CMK (cell line): ENCODE measurements at regions not wholly inside any gene's neighbourhood (a gene's known extent, or its start where the extent isn't known, plus 50 kb on each side); places are given as distances from the start of the nearest gene placed in this dataset.
"Not testable (repeated sequence)": the region's sequence is repeated elsewhere in the genome, so short reads cannot be mapped to it uniquely, and the experiment has no call there.

Experiments used
- DNase-seq: peaks from one replicate; pipeline ENCODE4 v3.0.0-alpha.2; 2010; ENCODE audit warnings: low read depth

DNA sequence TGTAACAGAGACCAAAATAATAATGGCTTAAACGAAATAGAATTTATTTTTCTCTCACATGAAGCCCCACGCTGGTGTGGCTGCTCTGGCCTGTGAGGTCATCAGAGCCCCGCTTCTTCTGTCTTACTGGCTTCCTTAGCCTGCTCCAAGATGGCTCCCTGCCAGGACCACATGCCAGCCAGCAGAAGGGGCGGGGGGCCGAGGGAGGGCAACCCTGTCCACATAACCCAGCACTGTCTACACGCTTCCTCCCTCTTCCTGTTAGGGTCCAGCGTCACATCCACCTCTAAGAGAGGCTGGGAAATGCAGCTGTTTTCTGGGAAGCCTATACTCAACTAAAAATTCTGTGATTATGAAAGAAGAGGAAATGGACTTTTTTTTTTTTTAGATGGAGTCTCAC is 107.9 kb upstream of the DLG1 start:
- DNase-seq = no peak

DNA sequence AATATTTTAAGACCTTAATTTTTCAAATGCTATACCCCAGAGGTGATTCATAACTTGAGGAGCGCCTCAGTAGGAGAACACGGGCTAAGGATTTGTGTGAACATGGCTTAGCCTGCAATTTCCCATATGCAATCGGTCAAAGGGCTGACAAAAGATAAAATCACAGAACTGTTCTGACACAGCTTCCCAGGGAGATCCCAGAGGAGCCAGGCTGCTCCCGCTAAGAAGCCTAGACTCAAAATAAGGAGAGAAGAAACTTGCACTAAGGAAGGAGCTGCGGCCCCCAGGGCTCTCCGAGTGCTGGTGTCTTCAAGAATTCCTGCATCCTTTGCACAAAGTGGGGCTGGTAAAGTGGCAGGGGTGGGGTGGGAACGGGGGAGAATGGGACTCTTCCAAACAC is 106.3 kb upstream of the DLG1 start:
- DNase-seq = no peak

DNA sequence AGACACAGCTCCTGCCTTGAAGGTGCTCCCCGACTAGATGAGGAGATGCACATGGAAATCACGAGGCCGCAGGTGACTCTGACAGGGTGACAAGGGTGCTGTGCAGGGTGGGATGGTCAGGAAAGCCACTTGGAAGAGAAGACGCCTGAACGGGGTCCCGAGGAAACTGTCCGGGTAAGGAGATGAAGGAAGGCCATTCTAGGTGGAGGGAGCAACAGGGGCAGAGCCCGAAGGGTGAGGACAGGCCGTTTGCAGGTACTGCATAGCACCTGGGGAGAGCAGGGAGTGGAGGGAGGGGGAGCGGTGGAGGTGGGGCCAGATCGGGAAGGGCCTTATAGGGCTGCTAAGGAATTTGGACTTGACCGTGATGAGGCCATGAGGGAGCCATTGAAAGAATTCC is 105.6 kb upstream of the DLG1 start:
- no peak for DNase-seq

DNA sequence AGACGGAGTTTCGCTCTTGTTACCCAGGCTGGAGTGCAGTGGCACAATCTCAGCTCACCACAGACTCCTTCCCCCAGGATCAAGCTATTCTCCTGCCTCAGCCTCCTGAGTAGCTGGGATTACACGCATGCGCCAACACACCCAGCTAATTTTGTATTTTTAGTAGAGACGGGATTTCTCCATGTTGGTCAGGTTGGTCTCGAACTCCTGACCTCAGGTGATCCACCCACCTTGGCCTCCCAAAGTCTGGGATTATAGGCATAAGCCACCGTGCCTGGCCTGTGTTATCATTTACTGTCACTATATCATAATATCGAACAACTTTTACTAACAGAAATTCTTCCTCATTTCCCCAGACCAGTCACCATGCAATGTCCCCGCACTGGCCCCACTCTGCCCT is 104.0 kb upstream of the DLG1 start:
- DNase-seq = not testable (repeated sequence)

DNA sequence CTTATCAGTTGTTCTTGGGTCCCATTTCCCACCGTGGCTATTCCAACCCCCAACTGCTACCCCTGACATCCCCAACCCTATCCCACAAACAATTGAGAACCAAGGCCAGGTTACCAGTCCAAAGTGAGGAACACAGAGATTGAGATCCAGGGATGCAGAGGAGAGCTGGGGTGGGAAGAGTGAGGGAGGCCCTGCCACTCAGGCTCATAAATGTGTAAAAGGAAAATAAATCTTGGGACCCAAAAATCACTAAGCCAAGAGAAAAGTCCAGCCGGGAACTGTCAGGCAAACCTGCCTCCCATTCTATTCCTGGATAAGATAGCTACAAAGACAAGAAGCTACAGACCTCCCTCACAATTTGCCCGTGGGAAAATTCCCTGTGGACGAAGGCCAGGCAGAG is 101.1 kb upstream of the DLG1 start:
- no peak for DNase-seq

DNA sequence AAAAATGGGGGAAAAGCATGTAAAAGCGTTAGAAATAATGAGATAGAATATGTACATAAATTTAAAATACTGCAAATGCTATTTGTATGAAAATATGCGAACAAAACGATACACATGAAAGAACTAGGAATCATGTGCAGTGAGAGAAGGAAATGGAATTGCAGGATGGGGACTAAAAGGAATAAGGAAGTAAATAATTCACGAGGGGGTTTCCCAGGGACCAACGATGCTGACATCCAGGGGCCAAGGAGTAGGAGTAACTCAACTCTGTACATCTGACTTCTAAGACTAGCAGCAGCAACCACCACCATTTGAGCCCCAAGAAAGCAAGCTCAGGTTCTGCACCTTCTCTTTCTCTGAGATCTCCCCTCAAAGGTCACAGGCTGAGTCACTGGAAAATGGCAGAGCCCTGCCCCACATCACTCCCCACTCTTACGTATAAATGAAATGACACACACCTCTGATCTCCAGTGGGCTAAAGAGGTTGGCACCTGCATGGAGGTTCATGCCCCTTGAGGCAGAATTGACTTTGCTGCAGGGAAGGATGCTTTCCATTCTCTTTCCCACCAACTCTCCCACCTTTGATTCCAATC is 100.0 kb upstream of the DLG1 start:
- no peak for DNase-seq

DNA sequence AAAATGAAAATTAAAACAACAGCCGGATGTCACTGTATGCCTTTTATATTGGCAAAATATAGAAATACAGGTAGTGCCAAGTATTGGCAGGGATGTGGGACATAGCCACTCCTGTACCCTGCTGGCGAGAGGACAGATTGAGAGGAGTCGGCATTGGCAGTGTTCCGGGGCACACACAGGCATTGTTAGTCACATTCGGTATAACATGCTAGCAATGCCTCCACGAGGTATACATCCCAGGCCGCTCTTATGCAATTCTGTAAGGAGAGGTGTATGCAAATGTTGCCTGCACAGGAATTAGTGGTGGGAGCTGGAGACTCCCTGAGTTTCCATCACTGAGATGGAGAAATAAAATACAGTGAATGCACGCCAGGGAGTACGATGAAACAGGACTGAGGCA is 99.4 kb upstream of the DLG1 start:
- no peak for DNase-seq

DNA sequence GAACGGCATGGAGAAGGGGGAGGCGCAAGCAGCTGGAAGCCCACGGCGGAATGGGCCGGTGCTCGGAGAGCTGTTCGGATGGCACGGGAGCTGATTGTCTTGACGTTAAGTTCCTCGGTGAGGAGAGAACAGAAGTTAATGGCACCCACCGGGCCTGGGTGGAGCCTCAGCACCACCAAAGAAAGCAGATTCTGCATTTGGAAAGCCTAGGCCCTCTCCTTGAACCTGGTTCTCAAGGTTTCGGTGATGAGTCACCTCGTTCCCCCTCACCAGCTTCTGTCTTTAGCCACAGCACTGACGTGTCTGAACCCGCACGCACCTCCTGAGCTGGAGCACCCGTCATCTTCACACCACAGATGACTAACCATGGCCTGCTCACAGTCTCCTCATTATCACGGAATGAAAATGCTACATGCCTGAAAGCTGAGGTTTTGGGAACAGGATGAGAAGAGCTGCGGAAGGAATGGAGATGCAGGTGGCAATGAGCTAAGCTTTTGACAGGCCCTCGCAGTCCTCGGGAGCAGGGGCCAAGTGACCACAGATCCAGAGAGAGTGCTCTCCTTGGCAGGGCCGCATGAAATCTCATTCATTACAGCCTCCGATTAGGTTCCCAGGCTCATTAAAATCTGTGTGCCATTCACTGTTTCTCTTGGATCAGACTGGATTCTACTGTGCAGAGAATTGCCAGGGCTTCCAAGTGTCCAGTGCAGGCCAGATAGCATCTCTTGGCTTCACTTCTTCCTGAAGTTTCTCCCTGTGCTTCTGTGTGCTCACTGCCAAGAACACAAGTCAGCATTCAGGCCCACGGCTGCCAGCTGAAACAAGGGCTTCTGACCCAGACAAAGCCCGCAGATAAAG is 96.3 kb upstream of the DLG1 start:
- DNase-seq = no peak

DNA sequence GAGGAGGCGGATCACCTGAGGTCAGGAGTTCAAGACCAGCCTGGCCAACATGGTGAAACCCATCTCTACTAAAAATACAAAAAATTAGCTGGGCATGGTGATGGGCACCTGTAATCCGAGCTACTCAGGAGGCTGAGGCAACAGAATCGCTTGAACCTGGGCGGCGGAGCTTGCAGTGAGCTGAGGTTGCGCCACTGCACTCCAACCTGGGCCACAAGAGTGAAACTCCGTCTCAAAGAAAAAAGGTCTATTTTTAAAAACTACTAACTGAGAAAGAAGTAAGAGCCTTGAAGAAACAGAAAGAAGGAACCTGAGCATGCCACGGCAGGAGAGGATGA is 95.7 kb upstream of the DLG1 start:
- DNase-seq = not testable (repeated sequence)

DNA sequence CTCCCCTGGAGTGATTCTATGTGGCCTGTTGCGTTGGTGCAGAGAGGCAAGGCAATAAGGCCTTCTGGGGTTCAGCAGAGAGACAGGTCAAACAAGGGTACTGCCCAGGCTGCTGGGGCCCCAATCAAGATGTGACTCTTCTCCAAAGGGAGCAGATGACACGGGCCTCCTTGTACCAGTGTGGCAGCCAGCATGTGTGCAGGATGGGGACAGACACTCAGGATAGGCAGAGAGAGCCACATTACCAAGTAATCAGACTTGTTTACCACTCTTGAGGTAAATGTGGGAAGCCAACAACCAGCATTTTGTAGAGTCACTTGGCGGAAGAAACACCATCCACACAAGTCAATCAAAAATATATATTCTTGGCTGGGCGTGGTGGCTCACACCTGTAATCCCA is 95.3 kb upstream of the DLG1 start:
- no peak for DNase-seq

DNA sequence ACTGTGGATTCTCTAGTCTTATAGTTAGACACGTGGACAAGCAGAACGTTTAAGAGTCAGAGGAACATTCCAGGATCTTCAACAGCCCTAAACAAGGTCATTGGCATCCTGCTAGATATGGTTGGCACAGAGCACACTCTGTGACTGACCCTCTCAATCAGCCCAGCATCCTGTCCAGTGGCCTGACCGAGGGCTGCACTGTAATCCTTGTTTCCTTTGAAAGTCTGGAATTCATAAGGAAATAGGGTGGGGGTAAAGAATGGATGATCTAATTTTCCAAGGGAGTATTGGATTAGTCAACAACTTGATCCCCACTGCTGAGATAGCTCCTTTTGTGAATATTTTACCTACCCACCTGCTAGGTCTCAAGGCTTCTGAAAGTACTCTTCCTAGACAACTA is 94.5 kb upstream of the DLG1 start:
- DNase-seq = no peak

DNA sequence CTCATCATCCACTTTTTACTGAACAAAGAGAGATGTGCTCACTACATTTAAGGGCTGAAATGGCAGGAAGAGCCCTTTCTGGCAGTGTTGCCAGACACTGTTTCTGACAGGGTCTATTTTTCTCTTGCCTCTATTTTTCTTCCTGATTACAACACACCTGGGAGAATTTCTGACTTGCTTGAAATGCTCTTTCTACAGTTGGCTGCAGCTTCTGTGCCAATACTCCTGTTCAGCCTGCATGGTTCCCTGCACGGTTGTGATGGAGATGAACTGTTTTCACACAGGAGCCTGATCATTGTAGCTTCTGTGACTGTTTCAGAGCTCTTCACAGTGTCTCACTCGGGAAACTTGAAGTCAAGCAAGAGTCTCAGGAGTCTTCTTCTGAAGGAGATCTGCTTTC is 83.0 kb upstream of the DLG1 start:
- no peak for DNase-seq

DNA sequence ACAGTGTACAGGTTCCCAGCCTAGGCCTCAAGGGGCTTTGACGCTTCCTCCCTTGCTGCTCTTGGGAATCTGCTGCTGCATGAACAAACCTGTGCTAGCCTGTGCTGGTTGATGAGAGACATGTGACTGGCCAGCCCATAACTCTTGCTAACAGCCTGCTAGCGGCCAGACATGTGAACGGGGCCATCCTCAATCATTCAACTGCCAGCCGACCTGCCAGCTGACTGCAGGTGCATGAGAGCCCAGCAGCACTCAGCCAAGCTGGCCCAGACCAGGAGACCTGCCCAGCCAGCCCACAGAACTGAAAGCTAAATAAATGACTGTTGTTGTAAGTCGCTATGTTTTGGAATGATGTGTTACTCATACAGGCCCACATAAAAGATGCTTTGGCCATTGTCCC is 82.4 kb upstream of the DLG1 start:
- no peak for DNase-seq

DNA sequence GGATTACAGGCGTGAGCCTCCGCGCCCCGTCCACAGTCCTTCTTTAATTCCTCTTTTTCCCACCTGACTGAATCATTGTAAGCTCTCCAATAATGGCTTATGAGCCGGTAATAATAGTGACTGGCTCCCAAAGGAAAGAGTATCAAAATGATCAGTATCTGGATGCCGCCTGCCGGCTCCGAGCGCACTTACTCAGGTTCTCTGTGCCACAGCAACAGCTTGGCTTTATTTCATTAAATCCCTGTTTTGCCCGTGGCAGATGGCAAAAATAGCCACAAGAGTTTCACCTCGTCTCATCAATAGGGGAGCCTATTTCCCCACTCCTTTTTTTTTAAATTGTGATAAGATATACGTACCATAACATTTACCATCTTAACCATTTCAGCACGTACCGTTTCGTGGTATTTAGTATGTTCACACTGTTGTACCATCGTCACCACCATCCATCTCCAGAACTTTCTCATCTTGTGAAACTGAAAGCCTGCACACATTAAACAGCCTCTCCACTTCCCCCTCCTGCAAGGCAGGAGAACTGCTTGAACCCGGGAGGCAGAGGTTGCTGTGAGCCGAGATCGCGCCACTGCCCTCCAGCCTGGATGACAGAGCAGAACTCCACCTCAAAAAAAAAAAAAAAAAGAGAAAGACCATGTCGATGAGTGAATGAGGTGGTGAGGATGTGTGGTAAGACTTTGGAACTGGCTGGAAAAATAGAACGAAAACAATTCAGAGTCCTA is 80.7 kb upstream of the DLG1 start:
- no peak for DNase-seq

DNA sequence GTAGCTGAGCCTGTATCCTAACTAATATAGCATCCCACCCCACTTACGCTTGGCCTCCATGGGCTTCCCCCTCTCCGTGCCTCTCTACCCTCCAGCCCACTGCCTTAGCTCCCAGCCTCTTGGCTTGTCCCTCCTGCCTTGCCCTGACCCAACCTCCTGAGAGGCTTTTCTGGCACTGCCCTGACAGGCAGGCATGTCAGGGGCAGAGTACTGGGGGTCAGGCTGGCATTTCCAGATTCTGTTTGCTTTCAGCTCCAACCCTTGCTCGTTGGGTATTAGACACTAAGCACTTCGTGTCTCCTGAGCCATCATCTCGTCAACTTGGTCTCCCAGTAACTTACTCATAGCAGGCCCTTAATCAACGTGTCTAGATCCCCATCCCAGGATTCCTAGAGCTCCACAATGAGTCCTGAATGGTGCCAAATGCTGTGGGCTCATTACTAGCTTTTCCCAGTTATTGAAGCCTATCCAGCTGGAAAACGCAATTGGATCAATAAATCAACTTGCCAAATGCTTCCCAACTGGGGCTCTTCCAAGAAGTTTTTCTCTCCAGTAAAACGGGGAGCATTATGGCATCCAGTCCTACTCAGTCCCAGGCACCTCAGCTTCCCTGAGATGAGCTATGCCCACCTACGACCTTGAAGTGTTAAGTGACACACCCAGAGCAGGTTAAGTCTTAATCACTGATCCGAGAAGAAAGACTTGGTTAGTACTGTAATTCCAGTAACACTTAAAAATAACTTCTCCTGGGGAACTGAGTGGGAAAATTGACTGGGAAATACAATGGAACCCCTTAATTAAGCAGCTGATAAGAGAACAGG is 78.5 kb upstream of the DLG1 start:
- DNase-seq = no peak

DNA sequence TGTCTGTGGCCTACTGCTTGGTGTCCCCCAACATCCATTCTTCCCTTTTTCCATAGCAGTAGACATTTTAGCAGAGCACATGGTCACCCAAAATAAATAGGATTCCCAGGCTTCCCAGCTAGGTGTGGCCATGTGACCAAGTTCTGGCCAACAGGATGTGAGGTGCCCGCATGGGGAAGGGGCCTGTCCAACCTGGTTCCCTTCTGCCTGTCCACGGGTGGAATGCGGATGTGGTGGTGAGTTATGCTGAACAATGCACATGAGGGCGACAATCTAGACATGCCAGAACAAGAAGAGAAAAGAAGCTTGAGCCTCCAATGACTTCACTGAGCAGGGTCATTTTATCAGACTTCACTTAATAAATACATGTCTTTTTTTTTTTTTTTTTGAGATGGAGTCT is 77.6 kb upstream of the DLG1 start:
- no peak for DNase-seq

DNA sequence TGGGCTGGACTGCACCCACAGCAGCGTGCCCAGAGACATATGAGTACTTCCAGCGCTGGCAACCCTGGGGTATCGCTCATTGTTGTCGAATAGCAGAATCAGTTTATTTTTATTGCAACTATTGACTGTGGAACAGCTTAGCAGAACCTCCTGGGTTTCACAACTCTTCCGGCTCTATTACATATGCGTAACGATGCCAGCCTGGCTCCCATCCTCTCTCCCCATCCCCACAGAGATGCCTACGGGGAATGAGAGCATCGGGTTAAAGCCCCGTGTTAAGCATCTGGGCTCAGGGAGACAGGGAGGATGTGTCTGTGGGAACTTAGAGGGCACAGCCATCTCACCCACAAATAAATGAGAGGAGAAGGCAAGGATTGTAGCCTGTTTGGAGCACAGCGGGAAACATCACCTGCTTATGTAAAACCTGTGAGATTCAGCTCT is 76.6 kb upstream of the DLG1 start:
- no peak for DNase-seq

DNA sequence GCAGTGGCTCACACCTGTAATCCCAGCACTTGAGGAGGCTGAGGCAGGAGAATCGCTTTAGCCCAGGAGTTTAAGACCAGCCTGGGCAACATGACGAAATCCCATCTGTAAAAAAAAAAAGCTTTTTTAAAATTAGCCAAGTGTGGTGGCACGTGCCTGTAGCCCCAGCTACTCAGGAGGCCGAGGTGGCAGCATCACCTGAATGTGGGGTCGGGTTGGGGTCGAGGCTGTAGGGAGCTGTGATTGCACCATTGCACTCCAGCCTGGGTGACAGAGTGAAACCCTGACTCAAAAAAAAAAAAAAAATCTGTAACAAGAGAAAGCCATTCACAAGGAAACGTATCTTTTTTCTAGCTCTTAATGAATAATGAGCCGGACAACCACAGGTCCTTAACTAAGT is 74.7 kb upstream of the DLG1 start:
- DNase-seq = no peak

DNA sequence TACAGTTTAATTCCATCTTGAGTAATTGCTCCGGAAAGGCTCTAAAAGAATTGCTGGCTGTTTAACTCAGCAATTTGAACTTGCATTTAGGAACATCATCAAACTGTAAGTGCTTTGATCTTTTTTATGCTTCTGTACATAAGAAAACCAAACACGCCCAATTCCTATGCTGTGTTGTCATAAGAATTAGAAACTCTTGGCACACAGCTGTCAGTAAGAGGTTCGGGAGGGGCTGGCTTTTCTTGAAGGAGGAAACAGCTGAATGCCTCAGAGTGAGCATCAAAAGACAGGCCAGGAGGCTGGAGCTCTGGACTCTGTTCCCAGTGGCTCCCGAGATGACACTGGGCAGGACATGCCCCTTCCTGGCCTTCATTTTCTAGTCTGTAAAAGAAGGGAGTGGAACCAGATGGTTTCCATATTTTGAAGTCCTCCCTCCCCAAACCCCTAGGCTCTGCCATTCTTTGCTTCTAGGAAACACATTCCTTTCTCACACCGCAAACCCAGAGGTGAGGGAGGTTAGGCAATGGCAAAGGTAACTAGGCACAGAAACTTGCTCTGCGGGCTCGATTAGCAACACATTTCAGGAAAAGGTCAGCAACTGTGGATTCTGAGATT is 73.7 kb upstream of the DLG1 start:
- DNase-seq = no peak

DNA sequence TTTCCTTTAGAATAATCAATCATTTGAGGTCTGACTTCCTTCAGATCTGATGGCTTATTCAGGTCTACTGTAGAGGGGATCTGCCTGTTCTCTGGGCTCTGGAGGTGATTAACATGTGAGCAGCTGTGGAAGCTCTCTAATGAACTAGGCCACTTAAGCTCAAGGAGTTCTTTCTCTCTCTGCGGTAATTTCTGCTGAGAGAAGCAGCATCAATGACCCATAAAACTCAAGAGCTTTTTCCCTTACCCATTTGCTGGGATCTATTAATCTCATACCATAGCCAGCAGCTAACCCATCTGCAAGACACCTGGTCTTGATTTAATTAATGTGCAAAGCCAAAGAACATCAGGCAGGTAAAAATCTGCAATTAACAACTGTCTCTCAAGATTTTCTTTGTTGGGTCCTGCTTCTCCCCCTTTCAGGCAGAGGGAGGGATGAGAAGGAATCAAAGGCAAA is 73.2 kb upstream of the DLG1 start:
- DNase-seq = no peak

DNA sequence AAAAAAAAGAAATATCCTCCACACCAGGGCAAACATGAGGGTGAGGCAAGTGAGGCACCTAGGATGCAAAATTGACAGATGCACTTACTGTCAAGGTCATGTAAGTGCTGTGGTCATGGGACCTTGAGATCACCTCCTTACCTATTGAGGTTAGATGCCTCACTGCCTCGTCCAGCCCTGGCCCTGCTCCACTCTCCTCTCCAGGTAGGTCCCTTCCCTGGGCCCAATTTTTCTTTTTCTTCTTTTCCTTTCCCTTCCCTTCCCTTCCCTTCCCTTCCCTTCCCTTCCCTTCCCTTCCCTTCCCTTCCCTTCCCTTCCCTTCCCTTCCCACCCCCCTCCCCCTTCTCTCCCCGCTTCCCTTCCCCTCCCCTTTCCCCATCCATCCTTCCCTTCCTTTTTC is 71.1 kb upstream of the DLG1 start:
- DNase-seq = no peak

DNA sequence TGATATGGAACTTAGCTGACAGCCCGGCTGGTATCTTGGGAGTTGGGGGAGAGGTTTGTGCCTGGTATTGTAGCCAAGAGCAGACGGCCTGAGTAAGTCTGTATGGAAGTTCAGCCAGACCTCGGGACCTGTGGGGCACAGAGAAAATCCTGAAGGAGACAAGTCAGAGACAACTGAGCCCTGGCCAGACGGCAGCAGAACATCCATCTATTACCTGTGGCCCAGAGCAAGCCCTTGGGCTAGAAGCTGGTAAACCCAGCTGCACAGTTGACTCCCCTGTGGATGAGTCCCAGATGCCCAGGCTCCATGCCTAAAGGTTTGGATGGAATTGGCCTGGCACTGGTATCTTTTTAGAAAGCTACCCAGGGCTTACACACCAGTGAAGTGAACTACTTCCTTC is 70.4 kb upstream of the DLG1 start:
- no peak for DNase-seq
